ENCODE measurements at regions not wholly inside any gene's neighbourhood (a gene's known extent, or its start where the extent isn't known, plus 50 kb on each side); places are given as distances from the start of the nearest gene placed in this dataset.

GRCh38 chr1:148355976-148356375 lies 127.1 kb downstream of the PPIAL4G start:
- Mint-ChIP-seq H3K4me3 (no peak overlapping the region), H3K36me3 (no peaks in the 10 kb centered on the region), H3K9me3 (no peaks in the 10 kb centered on the region), H3K27ac (no peak overlapping the region), H3K27me3 (ENCODE audit: low read depth) (peaks cover 81% of the 10 kb centered on the region), H3K4me1 (peaks cover 8% of the 10 kb centered on the region)
- TF ChIP-seq CTCF (IDR thresholded peaks at IDR 0.05; ENCODE audit: unreplicated experiment), result no peak
- no peak for DNase-seq (ENCODE audit: low spot score in 2 of 2, unreplicated experiment in 2 of 2)

DNA sequence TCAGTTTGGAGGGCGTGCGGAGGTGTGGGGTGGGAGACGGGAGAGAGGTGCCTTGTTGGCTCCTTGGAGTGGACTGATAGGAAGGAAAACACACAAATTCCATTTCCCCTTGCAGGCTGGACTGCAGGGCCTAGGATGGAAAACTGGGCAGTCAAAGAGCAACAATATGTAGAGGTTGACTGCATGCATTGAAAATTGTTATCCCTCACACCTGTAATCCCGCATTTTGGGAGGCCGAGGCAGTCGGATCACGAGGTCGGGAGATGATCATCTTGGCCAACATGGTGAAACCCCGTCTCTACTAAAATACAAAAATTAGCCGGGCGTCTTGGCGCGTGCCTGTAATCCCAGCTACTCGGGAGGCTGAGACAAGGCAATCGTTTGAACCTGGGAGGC lies 128.2 kb downstream of the PPIAL4G start:
- no peaks in the 10 kb centered on the region for H3K9me3 Mint-ChIP-seq
- H3K4me1 Mint-ChIP-seq, result peaks cover 8% of the 10 kb centered on the region
- DNase-seq (ENCODE audit: low spot score in 2 of 2, unreplicated experiment in 2 of 2), result no peak
- no peak overlapping the region for H3K27ac Mint-ChIP-seq
- no peak overlapping the region for H3K4me3 Mint-ChIP-seq
- no peaks in the 10 kb centered on the region for H3K36me3 Mint-ChIP-seq
- H3K27me3 Mint-ChIP-seq (ENCODE audit: low read depth), result peaks cover 86% of the 10 kb centered on the region
- no peak for TF ChIP-seq CTCF (IDR thresholded peaks at IDR 0.05; ENCODE audit: unreplicated experiment)

DNA sequence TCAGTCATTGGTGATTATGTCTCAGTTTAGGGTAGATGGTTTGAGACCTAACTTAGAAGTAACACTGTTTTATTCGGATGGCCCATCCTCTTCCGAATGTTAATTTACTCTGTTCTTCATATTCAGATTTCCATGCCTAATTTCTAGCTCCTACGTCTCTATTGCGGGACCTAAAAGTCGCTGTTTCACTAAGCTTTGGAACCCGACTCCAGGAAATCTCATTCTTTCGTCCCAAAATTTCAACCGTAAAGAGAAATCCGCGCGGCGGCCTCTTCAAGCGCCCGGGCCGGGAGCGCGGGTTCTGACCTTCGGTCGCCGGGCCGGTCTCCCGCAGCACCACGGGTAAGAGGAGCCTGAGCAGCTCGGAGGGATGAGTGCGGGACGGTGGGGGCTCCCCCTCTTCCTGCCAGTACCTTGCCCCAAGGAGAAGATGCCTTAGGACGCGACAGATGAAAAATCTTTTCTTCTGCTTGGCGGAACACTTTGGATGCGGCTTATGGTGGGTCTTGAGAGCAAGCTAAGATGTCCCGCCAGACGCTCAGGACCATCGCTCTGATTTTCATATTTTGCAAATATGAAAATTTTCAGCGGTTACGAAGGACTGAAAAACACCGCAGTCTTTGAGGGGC lies 128.7 kb downstream of the PPIAL4G start:
- H3K27me3 Mint-ChIP-seq (ENCODE audit: low read depth), result peaks cover 90% of the 10 kb centered on the region
- DNase-seq (ENCODE audit: low spot score in 2 of 2, unreplicated experiment in 2 of 2), result no peak
- no peak overlapping the region for H3K27ac Mint-ChIP-seq
- TF ChIP-seq CTCF (IDR thresholded peaks at IDR 0.05; ENCODE audit: unreplicated experiment), result no peak
- no peaks in the 10 kb centered on the region for H3K36me3 Mint-ChIP-seq
- peaks cover 8% of the 10 kb centered on the region for H3K4me1 Mint-ChIP-seq
- H3K4me3 Mint-ChIP-seq, result no peak overlapping the region
- no peaks in the 10 kb centered on the region for H3K9me3 Mint-ChIP-seq

DNA sequence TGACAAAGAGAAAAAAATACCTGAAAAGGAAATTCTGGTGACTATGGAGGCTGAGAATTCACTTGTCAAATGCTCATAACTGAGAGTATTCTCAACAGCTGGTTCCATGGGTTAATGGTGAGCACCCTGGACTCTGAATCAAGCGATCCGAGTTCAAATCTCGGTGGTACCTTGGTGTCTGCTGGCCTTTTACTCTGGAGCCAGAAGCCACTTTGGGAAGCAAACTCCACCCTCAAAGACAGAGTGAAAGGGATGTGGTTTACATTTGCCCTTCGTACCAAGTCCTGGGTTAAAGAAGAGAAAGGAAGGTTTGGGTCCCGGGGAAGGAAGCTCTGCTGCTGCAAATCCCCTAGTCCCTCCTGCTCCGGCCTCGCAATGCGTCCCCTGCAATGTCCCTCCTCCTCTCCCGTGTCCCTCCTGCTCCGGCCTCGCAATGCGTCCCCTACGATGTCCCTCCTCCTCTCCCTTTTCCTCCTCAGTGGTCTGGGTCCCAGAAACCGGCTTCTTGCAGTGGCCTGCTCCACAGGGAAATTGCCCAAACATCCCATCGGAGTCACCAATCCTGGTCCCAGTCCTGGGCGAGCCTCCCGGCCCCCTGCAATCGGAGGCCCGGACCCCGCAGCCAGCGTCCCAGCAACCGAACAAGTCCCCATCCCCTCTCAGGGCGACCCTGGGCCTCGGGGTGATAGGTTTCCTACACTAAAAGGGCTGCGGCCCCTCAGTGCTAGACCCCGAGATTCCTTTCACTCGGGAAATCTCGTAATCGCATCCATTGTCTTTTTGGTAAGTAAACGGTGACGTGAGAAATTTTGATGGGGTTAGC lies 129.4 kb downstream of the PPIAL4G start:
- Mint-ChIP-seq H3K36me3 (no peaks in the 10 kb centered on the region), H3K4me1 (peaks cover 8% of the 10 kb centered on the region), H3K4me3 (no peak overlapping the region), H3K9me3 (no peaks in the 10 kb centered on the region), H3K27me3 (ENCODE audit: low read depth) (peaks cover 97% of the 10 kb centered on the region), H3K27ac (no peak overlapping the region)
- no peak for DNase-seq (ENCODE audit: low spot score in 2 of 2, unreplicated experiment in 2 of 2)
- TF ChIP-seq CTCF (IDR thresholded peaks at IDR 0.05; ENCODE audit: unreplicated experiment), result no peak

GRCh38 chr1:148352470-148353053 lies 130.5 kb downstream of the PPIAL4G start:
- peaks cover 8% of the 10 kb centered on the region for H3K4me1 Mint-ChIP-seq
- no peak overlapping the region for H3K4me3 Mint-ChIP-seq
- H3K27me3 Mint-ChIP-seq (ENCODE audit: low read depth), result peaks cover 97% of the 10 kb centered on the region
- no peak for DNase-seq (ENCODE audit: low spot score in 2 of 2, unreplicated experiment in 2 of 2)
- no peaks in the 10 kb centered on the region for H3K9me3 Mint-ChIP-seq
- TF ChIP-seq CTCF (IDR thresholded peaks at IDR 0.05; ENCODE audit: unreplicated experiment), result no peak
- H3K27ac Mint-ChIP-seq, result no peak overlapping the region
- no peaks in the 10 kb centered on the region for H3K36me3 Mint-ChIP-seq

Measured in mesothelial cell of epicardium (in vitro differentiated cells).